HEK293T (cell line): ENCODE measurements at regions not wholly inside any gene's neighbourhood (a gene's known extent, or its start where the extent isn't known, plus 50 kb on each side); places are given as distances from the start of the nearest gene placed in this dataset.

Source experiments
- CTCF ChIA-PET: fragments of 350-600 bp; formaldehyde crosslinking; extraction: SDS; loops from one replicate; lab custom pipeline; 2021; ENCODE audit warnings: antibody characterized with exemption, inconsistent platforms; lab: Yijun Ruan, JAX
- POLR2A ChIA-PET: fragments of 350-600 bp; formaldehyde crosslinking; extraction: SDS; loops from one replicate; lab custom pipeline; 2020; ENCODE audit warnings: antibody characterized with exemption, inconsistent platforms; lab: Yijun Ruan, JAX
- DNase-seq: peaks from one replicate; pipeline ENCODE4 v3.0.0; 2012; ENCODE audit warnings: mixed read lengths; ENCODE audit errors: extremely low spot score
- ARNT ChIP-seq: fragments of 450-650 bp; IDR thresholded peaks from 2 replicates; pipeline ENCODE4 v1.6.1; 2017; ENCODE audit warnings: mild to moderate bottlenecking
- BHLHE40 ChIP-seq: fragments of 450-650 bp; IDR thresholded peaks from 2 replicates; pipeline ENCODE4 v1.6.1; 2016; ENCODE audit warnings: mild to moderate bottlenecking, moderate library complexity, borderline replicate concordance
- CTBP1 ChIP-seq: fragments of 450-650 bp; IDR thresholded peaks from 2 replicates; pipeline ENCODE4 v1.6.1; 2016; ENCODE audit warnings: borderline replicate concordance
- ELF4 ChIP-seq: fragments of 450-650 bp; IDR thresholded peaks from 2 replicates; pipeline ENCODE4 v1.6.1; 2017; ENCODE audit warnings: antibody characterized with exemption
- FOXA1 ChIP-seq: fragments of 450-650 bp; IDR thresholded peaks from 2 replicates; pipeline ENCODE4 v1.6.1; 2016; ENCODE audit warnings: mild to moderate bottlenecking
- FOXK2 ChIP-seq: fragments of 450-650 bp; IDR thresholded peaks from 2 replicates; pipeline ENCODE4 v1.6.1; 2016; ENCODE audit warnings: mild to moderate bottlenecking
- FOXM1 ChIP-seq: fragments of 450-650 bp; IDR thresholded peaks from 2 replicates; pipeline ENCODE4 v1.6.1; 2017; ENCODE audit warnings: mild to moderate bottlenecking, borderline replicate concordance
- HDGF ChIP-seq: fragments of 450-650 bp; IDR thresholded peaks from 2 replicates; pipeline ENCODE4 v1.6.1; 2017; ENCODE audit warnings: antibody characterized with exemption, borderline replicate concordance
- L3MBTL2 ChIP-seq: fragments of 450-650 bp; conservative IDR thresholded peaks from 2 replicates; pipeline ENCODE4 v1.6.1; 2016; ENCODE audit warnings: mild to moderate bottlenecking
- LEF1 ChIP-seq: fragments of 450-650 bp; IDR thresholded peaks from 2 replicates; pipeline ENCODE4 v1.6.1; 2017; ENCODE audit warnings: mild to moderate bottlenecking, borderline replicate concordance
- NFRKB ChIP-seq: fragments of 450-650 bp; IDR thresholded peaks from 2 replicates; pipeline ENCODE4 v1.6.1; 2016; ENCODE audit warnings: mild to moderate bottlenecking, moderate library complexity
- PKNOX1 ChIP-seq: fragments of 450-650 bp; IDR thresholded peaks from 2 replicates; pipeline ENCODE4 v1.6.1; 2016
- SP1 ChIP-seq: fragments of 450-650 bp; IDR thresholded peaks from 2 replicates; pipeline ENCODE4 v1.6.1; 2017
- SUZ12 ChIP-seq: fragments of 450-650 bp; IDR thresholded peaks from 2 replicates; pipeline ENCODE4 v1.6.1; 2016; ENCODE audit warnings: mild to moderate bottlenecking
- TARDBP ChIP-seq: fragments of 450-650 bp; IDR thresholded peaks from 2 replicates; pipeline ENCODE4 v1.6.1; 2016
- ZNF384 ChIP-seq: fragments of 450-650 bp; IDR thresholded peaks from 2 replicates; pipeline ENCODE4 v1.6.1; 2016

DNA sequence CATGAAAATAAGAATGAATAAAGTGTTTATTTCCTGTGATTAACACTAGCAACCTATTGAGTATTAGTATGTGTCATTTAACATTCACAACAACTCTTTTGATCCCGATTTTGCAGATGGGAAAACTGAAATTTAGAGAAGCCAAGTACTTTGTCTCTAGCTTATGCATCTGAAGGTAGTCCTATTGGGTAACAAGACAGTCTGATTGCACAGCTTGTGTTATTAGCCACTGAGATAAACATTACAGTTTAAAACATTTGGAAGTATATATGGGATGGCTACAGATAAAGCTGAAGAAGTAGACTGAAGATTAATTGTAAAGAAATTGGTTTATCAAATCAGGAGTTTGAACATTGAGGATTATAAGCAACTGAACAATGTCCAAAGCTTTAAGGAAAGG lies 99.6 kb upstream of the PDE5A start:
- CTCF ChIA-PET = interaction anchor here (0.6 to 1.2 kb wide), 2 partner anchors 101 to 135 kb away, joined by 3 to 4 read pairs; no protein-coding TSS in a partner anchor
- POLR2A ChIA-PET = interaction anchor here (1.1 to 2.2 kb wide), 2 partner anchors 99 to 100 kb away, joined by 3 to 6 read pairs; partner anchors contain the start of gene PDE5A
- no peak for DNase-seq
- TF ChIP-seq FOXA1 = no peak
- TF ChIP-seq ZNF384 = no peak
- no peak for TF ChIP-seq ARNT
- no peak for TF ChIP-seq CTBP1
- TF ChIP-seq BHLHE40 = no peak
- TF ChIP-seq TARDBP = no peak
- TF ChIP-seq FOXM1 = no peak
- TF ChIP-seq SUZ12 = no peak
- TF ChIP-seq LEF1 = no peak
- no peak for TF ChIP-seq L3MBTL2
- TF ChIP-seq PKNOX1 = no peak
- TF ChIP-seq ELF4 = no peak
- no peak for TF ChIP-seq SP1
- no peak for TF ChIP-seq FOXK2
- TF ChIP-seq NFRKB = no peak
- TF ChIP-seq HDGF = no peak

GRCh38 chr4:119726505-119726904 lies 97.9 kb upstream of the PDE5A start:
- no peak for DNase-seq
- CTCF ChIA-PET = no interaction called here
- POLR2A ChIA-PET = no interaction called here
- TF ChIP-seq FOXA1 (no peak), FOXK2 (no peak), NFRKB (no peak), ELF4 (no peak), HDGF (no peak), CTBP1 (no peak), ARNT (no peak), PKNOX1 (no peak), FOXM1 (no peak), TARDBP (no peak), LEF1 (no peak), SP1 (no peak), BHLHE40 (no peak), SUZ12 (no peak), ZNF384 (no peak), L3MBTL2 (no peak)

GRCh38 chr4:119725688-119726330 lies 97.2 kb upstream of the PDE5A start:
- DNase-seq = no peak
- POLR2A ChIA-PET = no interaction called here
- TF ChIP-seq L3MBTL2 = no peak
- TF ChIP-seq BHLHE40 = no peak
- TF ChIP-seq SP1 = no peak
- TF ChIP-seq FOXK2 = no peak
- TF ChIP-seq FOXA1 = no peak
- TF ChIP-seq LEF1 = no peak
- no peak for TF ChIP-seq FOXM1
- TF ChIP-seq PKNOX1 = no peak
- no peak for TF ChIP-seq SUZ12
- CTCF ChIA-PET = interaction anchor here (1.5 kb wide), 1 partner anchor 17 kb away, joined by 3 read pairs; no protein-coding TSS in a partner anchor

- TF ChIP-seq L3MBTL2 (no peak), FOXK2 (no peak), PKNOX1 (no peak), CTBP1 (no peak), ZNF384 (no peak), FOXA1 (no peak), SP1 (no peak)
- DNase-seq = no peak
- ChIA-PET CTCF (interaction anchor here (0.6 to 1.5 kb wide), 2 partner anchors 12 to 16 kb away, joined by 3 read pairs; no protein-coding TSS in a partner anchor), POLR2A (no interaction called here)
Measured at GRCh38 chr4:119725011-119725410, 96.4 kb upstream of the PDE5A start.

- POLR2A ChIA-PET = no interaction called here
Measured at GRCh38 chr4:119722670-119723069, 94.1 kb upstream of the PDE5A start.

More at GRCh38 chr4:119722670-119723069, 94.1 kb upstream of the PDE5A start:
- CTCF ChIA-PET = no interaction called here
- no peak for DNase-seq
- TF ChIP-seq NFRKB (no peak), SUZ12 (no peak), FOXA1 (no peak), HDGF (no peak), SP1 (no peak), L3MBTL2 (no peak), FOXK2 (no peak), LEF1 (no peak), TARDBP (no peak), CTBP1 (no peak), ARNT (no peak), BHLHE40 (no peak), ZNF384 (no peak)
